ENCODE measurements at regions not wholly inside any gene's neighbourhood (a gene's known extent, or its start where the extent isn't known, plus 50 kb on each side); places are given as distances from the start of the nearest gene placed in this dataset.

- no peaks in the 10 kb centered on the region for H3K36me3 ChIP-seq (ENCODE audit: insufficient read depth, low read length)
- no peaks in the 10 kb centered on the region for H3K27me3 ChIP-seq (ENCODE audit: low read length)
- no peak overlapping the region for H3K27ac ChIP-seq (ENCODE audit: low read length)
- no peaks in the 10 kb centered on the region for H3K79me2 ChIP-seq (ENCODE audit: low read length)
- peaks cover 5% of the 10 kb centered on the region for H3K9me3 ChIP-seq (ENCODE audit: low read length)
- no peak overlapping the region for H2AFZ ChIP-seq (ENCODE audit: low read length)
- no peak for DNase-seq
- no peak overlapping the region for H3K9ac ChIP-seq (ENCODE audit: low read length)
- no peak overlapping the region for H3K4me3 ChIP-seq (ENCODE audit: low read length)
- H3K9me2 ChIP-seq (replicated peaks; ENCODE audit: insufficient read depth, low read length), result no peaks in the 10 kb centered on the region
- no peak overlapping the region for H3K4me2 ChIP-seq (ENCODE audit: low read depth, low read length, poor library complexity, severe bottlenecking)
- no peaks in the 10 kb centered on the region for H3K4me1 ChIP-seq (ENCODE audit: low read length)
- H4K20me1 ChIP-seq (ENCODE audit: insufficient read depth, low read depth, low read length), result no peaks in the 10 kb centered on the region
These were observed 1036.1 kb downstream of the MCTP2 start for GRCh38 chr15:95267481-95267880.

GRCh38 chr15:95269242-95270183, 1038.2 kb downstream of the MCTP2 start:
- Histone ChIP-seq H2AFZ (ENCODE audit: low read length) (no peak overlapping the region), H3K9ac (ENCODE audit: low read length) (no peak overlapping the region), H3K36me3 (ENCODE audit: insufficient read depth, low read length) (no peaks in the 10 kb centered on the region), H3K4me2 (ENCODE audit: low read depth, low read length, poor library complexity, severe bottlenecking) (no peak overlapping the region), H4K20me1 (ENCODE audit: insufficient read depth, low read depth, low read length) (no peaks in the 10 kb centered on the region), H3K9me2 (replicated peaks; ENCODE audit: insufficient read depth, low read length) (no peaks in the 10 kb centered on the region; the same call in 1 of the 2 replicates), H3K27ac (ENCODE audit: low read length) (no peak overlapping the region), H3K27me3 (ENCODE audit: low read length) (no peaks in the 10 kb centered on the region), H3K9me3 (ENCODE audit: low read length) (peaks cover 9% of the 10 kb centered on the region), H3K4me1 (ENCODE audit: low read length) (no peaks in the 10 kb centered on the region), H3K4me3 (ENCODE audit: low read length) (no peak overlapping the region), H3K79me2 (ENCODE audit: low read length) (no peaks in the 10 kb centered on the region)
- no peak for DNase-seq

- H3K27me3 ChIP-seq (ENCODE audit: low read length), result no peaks in the 10 kb centered on the region
- no peaks in the 10 kb centered on the region for H3K79me2 ChIP-seq (ENCODE audit: low read length)
- no peaks in the 10 kb centered on the region; the same call in 1 of the 2 replicates for H3K9me2 ChIP-seq (replicated peaks; ENCODE audit: insufficient read depth, low read length)
- peaks cover 12% of the 10 kb centered on the region for H3K9me3 ChIP-seq (ENCODE audit: low read length)
- H3K36me3 ChIP-seq (ENCODE audit: insufficient read depth, low read length), result no peaks in the 10 kb centered on the region
- no peak for DNase-seq
- no peaks in the 10 kb centered on the region for H4K20me1 ChIP-seq (ENCODE audit: insufficient read depth, low read depth, low read length)
- no peak overlapping the region for H3K4me3 ChIP-seq (ENCODE audit: low read length)
- no peaks in the 10 kb centered on the region for H3K4me1 ChIP-seq (ENCODE audit: low read length)
- H3K9ac ChIP-seq (ENCODE audit: low read length), result no peak overlapping the region
- no peak overlapping the region for H2AFZ ChIP-seq (ENCODE audit: low read length)
- no peak overlapping the region for H3K27ac ChIP-seq (ENCODE audit: low read length)
- no peak overlapping the region for H3K4me2 ChIP-seq (ENCODE audit: low read depth, low read length, poor library complexity, severe bottlenecking)
These were observed 1042.7 kb downstream of the MCTP2 start for GRCh38 chr15:95274101-95274500.

- no peak overlapping the region for H3K9ac ChIP-seq (ENCODE audit: low read length)
- H3K27ac ChIP-seq (ENCODE audit: low read length), result no peak overlapping the region
- no peak overlapping the region for H3K4me3 ChIP-seq (ENCODE audit: low read length)
- H3K79me2 ChIP-seq (ENCODE audit: low read length), result no peaks in the 10 kb centered on the region
- no peaks in the 10 kb centered on the region for H3K27me3 ChIP-seq (ENCODE audit: low read length)
- H3K9me2 ChIP-seq (replicated peaks; ENCODE audit: insufficient read depth, low read length), result no peaks in the 10 kb centered on the region; the same call in 1 of the 2 replicates
- H3K4me1 ChIP-seq (ENCODE audit: low read length), result no peaks in the 10 kb centered on the region
- no peak overlapping the region for H2AFZ ChIP-seq (ENCODE audit: low read length)
- no peaks in the 10 kb centered on the region for H3K36me3 ChIP-seq (ENCODE audit: insufficient read depth, low read length)
- H3K9me3 ChIP-seq (ENCODE audit: low read length), result peaks cover 15% of the 10 kb centered on the region
- no peak for DNase-seq
- no peaks in the 10 kb centered on the region for H4K20me1 ChIP-seq (ENCODE audit: insufficient read depth, low read depth, low read length)
- no peak overlapping the region for H3K4me2 ChIP-seq (ENCODE audit: low read depth, low read length, poor library complexity, severe bottlenecking)
These were observed 1045.9 kb downstream of the MCTP2 start for GRCh38 chr15:95277266-95277665.

GRCh38 chr15:95278532-95279245, 1047.3 kb downstream of the MCTP2 start:
- H4K20me1 ChIP-seq (ENCODE audit: insufficient read depth, low read depth, low read length), result no peaks in the 10 kb centered on the region
- no peaks in the 10 kb centered on the region for H3K27me3 ChIP-seq (ENCODE audit: low read length)
- no peaks in the 10 kb centered on the region for H3K36me3 ChIP-seq (ENCODE audit: insufficient read depth, low read length)
- no peaks in the 10 kb centered on the region for H3K79me2 ChIP-seq (ENCODE audit: low read length)
- no peaks in the 10 kb centered on the region for H3K4me1 ChIP-seq (ENCODE audit: low read length)
- no peak overlapping the region for H3K9ac ChIP-seq (ENCODE audit: low read length)
- peaks cover 11% of the 10 kb centered on the region for H3K9me3 ChIP-seq (ENCODE audit: low read length)
- DNase-seq, result no peak
- no peak overlapping the region for H3K27ac ChIP-seq (ENCODE audit: low read length)
- H3K9me2 ChIP-seq (replicated peaks; ENCODE audit: insufficient read depth, low read length), result no peaks in the 10 kb centered on the region; the same call in 1 of the 2 replicates
- H2AFZ ChIP-seq (ENCODE audit: low read length), result no peak overlapping the region
- no peak overlapping the region for H3K4me3 ChIP-seq (ENCODE audit: low read length)
- H3K4me2 ChIP-seq (ENCODE audit: low read depth, low read length, poor library complexity, severe bottlenecking), result no peak overlapping the region

- no peaks in the 10 kb centered on the region for H4K20me1 ChIP-seq (ENCODE audit: insufficient read depth, low read depth, low read length)
- no peak for DNase-seq
These were observed 1048.1 kb downstream of the MCTP2 start for GRCh38 chr15:95279277-95280019.

GRCh38 chr15:95280711-95281110, 1049.3 kb downstream of the MCTP2 start:
- no peaks in the 10 kb centered on the region for H3K36me3 ChIP-seq (ENCODE audit: insufficient read depth, low read length)
- H3K9ac ChIP-seq (ENCODE audit: low read length), result no peak overlapping the region
- H2AFZ ChIP-seq (ENCODE audit: low read length), result no peak overlapping the region
- no peaks in the 10 kb centered on the region for H3K9me2 ChIP-seq (replicated peaks; ENCODE audit: insufficient read depth, low read length)
- no peak for DNase-seq
- no peak overlapping the region for H3K27ac ChIP-seq (ENCODE audit: low read length)
- no peaks in the 10 kb centered on the region for H3K4me1 ChIP-seq (ENCODE audit: low read length)
- no peak overlapping the region for H3K4me3 ChIP-seq (ENCODE audit: low read length)
- H3K9me3 ChIP-seq (ENCODE audit: low read length), result 0 out of 2 replicates have a peak, but pooled peaks cover 6% of the 10 kb centered on the region
- no peaks in the 10 kb centered on the region for H3K27me3 ChIP-seq (ENCODE audit: low read length)
- H3K4me2 ChIP-seq (ENCODE audit: low read depth, low read length, poor library complexity, severe bottlenecking), result no peak overlapping the region
- H4K20me1 ChIP-seq (ENCODE audit: insufficient read depth, low read depth, low read length), result no peaks in the 10 kb centered on the region
- H3K79me2 ChIP-seq (ENCODE audit: low read length), result no peaks in the 10 kb centered on the region

More at GRCh38 chr15:95279277-95280019, 1048.1 kb downstream of the MCTP2 start:
- no peaks in the 10 kb centered on the region for H3K4me1 ChIP-seq (ENCODE audit: low read length)
- no peak overlapping the region for H3K27ac ChIP-seq (ENCODE audit: low read length)
- H3K4me2 ChIP-seq (ENCODE audit: low read depth, low read length, poor library complexity, severe bottlenecking), result no peak overlapping the region
- no peak overlapping the region for H3K4me3 ChIP-seq (ENCODE audit: low read length)
- no peaks in the 10 kb centered on the region for H3K36me3 ChIP-seq (ENCODE audit: insufficient read depth, low read length)
- H3K79me2 ChIP-seq (ENCODE audit: low read length), result no peaks in the 10 kb centered on the region
- no peaks in the 10 kb centered on the region for H3K27me3 ChIP-seq (ENCODE audit: low read length)
- H3K9me3 ChIP-seq (ENCODE audit: low read length), result peaks cover 11% of the 10 kb centered on the region
- H2AFZ ChIP-seq (ENCODE audit: low read length), result no peak overlapping the region
- no peaks in the 10 kb centered on the region for H3K9me2 ChIP-seq (replicated peaks; ENCODE audit: insufficient read depth, low read length)
- no peak overlapping the region for H3K9ac ChIP-seq (ENCODE audit: low read length)

GRCh38 chr15:95281470-95281869, 1049.0 kb upstream of the NR2F2 start:
- no peak overlapping the region for H3K4me2 ChIP-seq (ENCODE audit: low read depth, low read length, poor library complexity, severe bottlenecking)
- H3K9me3 ChIP-seq (ENCODE audit: low read length), result 0 out of 2 replicates have a peak, but pooled peaks cover 3% of the 10 kb centered on the region
- H2AFZ ChIP-seq (ENCODE audit: low read length), result no peak overlapping the region
- H3K36me3 ChIP-seq (ENCODE audit: insufficient read depth, low read length), result no peaks in the 10 kb centered on the region
- H3K79me2 ChIP-seq (ENCODE audit: low read length), result no peaks in the 10 kb centered on the region
- no peak overlapping the region for H3K4me3 ChIP-seq (ENCODE audit: low read length)
- H3K9ac ChIP-seq (ENCODE audit: low read length), result no peak overlapping the region
- no peak overlapping the region for H3K27ac ChIP-seq (ENCODE audit: low read length)
- no peaks in the 10 kb centered on the region for H3K9me2 ChIP-seq (replicated peaks; ENCODE audit: insufficient read depth, low read length)
- H3K4me1 ChIP-seq (ENCODE audit: low read length), result no peaks in the 10 kb centered on the region
- no peak for DNase-seq
- no peaks in the 10 kb centered on the region for H3K27me3 ChIP-seq (ENCODE audit: low read length)
- no peaks in the 10 kb centered on the region for H4K20me1 ChIP-seq (ENCODE audit: insufficient read depth, low read depth, low read length)

Measured in Karpas-422 (cell line).